ENCODE measurements at regions not wholly inside any gene's neighbourhood (a gene's known extent, or its start where the extent isn't known, plus 50 kb on each side); places are given as distances from the start of the nearest gene placed in this dataset.

DNA sequence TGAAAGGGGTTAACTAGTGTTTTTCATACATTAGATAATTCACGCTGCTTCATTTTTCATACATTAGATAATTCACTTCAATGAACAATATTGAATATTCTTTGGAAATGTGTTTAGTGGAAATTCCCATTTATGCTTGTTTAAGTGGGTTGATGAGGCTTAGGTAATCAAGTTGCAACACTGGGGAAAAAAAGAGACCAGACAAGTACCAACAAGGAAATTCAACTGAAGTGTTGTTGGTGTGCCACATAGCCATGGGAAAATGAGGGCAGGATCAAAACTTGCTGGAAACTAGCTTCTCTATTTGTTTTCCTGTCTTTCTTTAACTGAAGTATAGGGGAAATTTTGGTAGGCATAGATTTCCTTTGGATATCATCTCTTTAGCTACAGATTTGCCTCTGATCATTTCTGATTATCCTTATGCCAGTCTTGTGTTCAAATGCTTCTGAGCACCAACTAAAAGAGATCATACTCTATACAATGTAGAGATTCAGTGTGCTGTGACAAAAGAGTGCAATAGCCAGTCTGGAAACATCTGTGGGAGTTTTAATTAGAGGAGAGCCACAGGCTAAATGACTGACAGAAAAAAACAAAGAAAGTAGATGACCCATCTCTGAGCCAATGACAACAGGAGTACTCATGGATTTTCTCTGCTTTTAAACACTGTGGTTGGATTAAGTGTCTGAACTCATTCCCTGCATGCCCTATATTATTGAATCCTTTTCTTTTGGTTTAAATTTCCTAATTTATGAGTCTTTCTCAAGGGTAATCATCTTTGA is 67.6 kb upstream of the CTSC start:
- Histone ChIP-seq H3K9me1 (ENCODE audit: control insufficient read depth, insufficient read depth, low read length) (no peaks in the 10 kb centered on the region), H3K9ac (ENCODE audit: insufficient read depth in 1 of 2, low read depth in 2 of 2, low read length in 2 of 2) (no peak overlapping the region), H2AFZ (ENCODE audit: low read depth, low read length) (no peak overlapping the region), H3K27me3 (ENCODE audit: control insufficient read depth in 2 of 2, insufficient read depth in 2 of 2, low read length in 2 of 2) (no peaks in the 10 kb centered on the region), H3K36me3 (ENCODE audit: control insufficient read depth, insufficient read depth, low read length) (no peaks in the 10 kb centered on the region), H3K9me3 (replicated peaks; ENCODE audit: control insufficient read depth, insufficient read depth, low read depth, low read length) (no peaks in the 10 kb centered on the region), H3K4me2 (ENCODE audit: insufficient read depth, low read length) (no peak overlapping the region), H3K4me1 (replicated peaks in 1 of 2; ENCODE audit: control insufficient read depth in 2 of 2, insufficient read depth in 2 of 2, low read length in 2 of 2) (no peaks in the 10 kb centered on the region; a peak in 1 of 5 replicates), H3K27ac (ENCODE audit: extremely low read depth, low read depth, low read length) (no peak overlapping the region), H3K4me3 (no peak overlapping the region), H4K20me1 (replicated peaks; ENCODE audit: control insufficient read depth, insufficient read depth, low read length) (no peaks in the 10 kb centered on the region), H3K79me2 (ENCODE audit: control insufficient read depth, insufficient read depth, low read length) (no peaks in the 10 kb centered on the region)
- ChIA-PET POLR2A (interaction anchor here (1.1 kb wide), 1 partner anchor 9 kb away, joined by 3 read pairs; no protein-coding TSS in a partner anchor), CTCF (ENCODE audit: low intra/inter-chr PET ratio) (no interaction called here)
- FAIRE-seq (no peak), DNase-seq (ENCODE audit: extremely low read depth in 1 of 4, low spot score in 3 of 4) (no peak), ATAC-seq (no peak)
- intact Hi-C loops (cut with micrococcal nuclease), result no loop called here
- 60% methylated on average over 1 of the region's 1 CpG for WGBS (ENCODE audit: insufficient coverage, low coverage, missing lambda C conversion rate)
- in situ Hi-C loops (cut with MboI), result no loop called here
- no TSS peak for BruUV-seq (replicated peaks)
- TF ChIP-seq, protein P1, sequence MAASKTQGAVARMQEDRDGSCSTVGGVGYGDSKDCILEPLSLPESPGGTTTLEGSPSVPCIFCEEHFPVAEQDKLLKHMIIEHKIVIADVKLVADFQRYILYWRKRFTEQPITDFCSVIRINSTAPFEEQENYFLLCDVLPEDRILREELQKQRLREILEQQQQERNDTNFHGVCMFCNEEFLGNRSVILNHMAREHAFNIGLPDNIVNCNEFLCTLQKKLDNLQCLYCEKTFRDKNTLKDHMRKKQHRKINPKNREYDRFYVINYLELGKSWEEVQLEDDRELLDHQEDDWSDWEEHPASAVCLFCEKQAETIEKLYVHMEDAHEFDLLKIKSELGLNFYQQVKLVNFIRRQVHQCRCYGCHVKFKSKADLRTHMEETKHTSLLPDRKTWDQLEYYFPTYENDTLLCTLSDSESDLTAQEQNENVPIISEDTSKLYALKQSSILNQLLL (CRISPR knock-in tag; IDR thresholded peaks at IDR 0.05; ENCODE audit: borderline replicate concordance), result no peak
- no peak for TF ChIP-seq SAFB (IDR thresholded peaks at IDR 0.05; ENCODE audit: borderline replicate concordance, low read depth, low read length)
- no peak for TF ChIP-seq GATA2 (CRISPR knock-in tag; IDR thresholded peaks at IDR 0.05)
- TF ChIP-seq, protein P2, sequence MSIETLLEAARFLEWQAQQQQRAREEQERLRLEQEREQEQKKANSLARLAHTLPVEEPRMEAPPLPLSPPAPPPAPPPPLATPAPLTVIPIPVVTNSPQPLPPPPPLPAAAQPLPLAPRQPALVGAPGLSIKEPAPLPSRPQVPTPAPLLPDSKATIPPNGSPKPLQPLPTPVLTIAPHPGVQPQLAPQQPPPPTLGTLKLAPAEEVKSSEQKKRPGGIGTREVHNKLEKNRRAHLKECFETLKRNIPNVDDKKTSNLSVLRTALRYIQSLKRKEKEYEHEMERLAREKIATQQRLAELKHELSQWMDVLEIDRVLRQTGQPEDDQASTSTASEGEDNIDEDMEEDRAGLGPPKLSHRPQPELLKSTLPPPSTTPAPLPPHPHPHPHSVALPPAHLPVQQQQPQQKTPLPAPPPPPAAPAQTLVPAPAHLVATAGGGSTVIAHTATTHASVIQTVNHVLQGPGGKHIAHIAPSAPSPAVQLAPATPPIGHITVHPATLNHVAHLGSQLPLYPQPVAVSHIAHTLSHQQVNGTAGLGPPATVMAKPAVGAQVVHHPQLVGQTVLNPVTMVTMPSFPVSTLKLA (conservative IDR thresholded peaks at IDR 0.05), result no peak
- no peak for TF ChIP-seq CHD4 (IDR thresholded peaks at IDR 0.05; ENCODE audit: insufficient read depth, insufficient replicate concordance, low read depth, low read length, poor library complexity, severe bottlenecking)
- no peak for TF ChIP-seq ZNF282 (CRISPR knock-in tag; IDR thresholded peaks at IDR 0.05)
- TF ChIP-seq MBD2 (IDR thresholded peaks at IDR 0.05; ENCODE audit: borderline replicate concordance, low read depth), result no peak
- no peak for TF ChIP-seq EGR1 (conservative IDR thresholded peaks at IDR 0.05)
- TF ChIP-seq, protein P3, sequence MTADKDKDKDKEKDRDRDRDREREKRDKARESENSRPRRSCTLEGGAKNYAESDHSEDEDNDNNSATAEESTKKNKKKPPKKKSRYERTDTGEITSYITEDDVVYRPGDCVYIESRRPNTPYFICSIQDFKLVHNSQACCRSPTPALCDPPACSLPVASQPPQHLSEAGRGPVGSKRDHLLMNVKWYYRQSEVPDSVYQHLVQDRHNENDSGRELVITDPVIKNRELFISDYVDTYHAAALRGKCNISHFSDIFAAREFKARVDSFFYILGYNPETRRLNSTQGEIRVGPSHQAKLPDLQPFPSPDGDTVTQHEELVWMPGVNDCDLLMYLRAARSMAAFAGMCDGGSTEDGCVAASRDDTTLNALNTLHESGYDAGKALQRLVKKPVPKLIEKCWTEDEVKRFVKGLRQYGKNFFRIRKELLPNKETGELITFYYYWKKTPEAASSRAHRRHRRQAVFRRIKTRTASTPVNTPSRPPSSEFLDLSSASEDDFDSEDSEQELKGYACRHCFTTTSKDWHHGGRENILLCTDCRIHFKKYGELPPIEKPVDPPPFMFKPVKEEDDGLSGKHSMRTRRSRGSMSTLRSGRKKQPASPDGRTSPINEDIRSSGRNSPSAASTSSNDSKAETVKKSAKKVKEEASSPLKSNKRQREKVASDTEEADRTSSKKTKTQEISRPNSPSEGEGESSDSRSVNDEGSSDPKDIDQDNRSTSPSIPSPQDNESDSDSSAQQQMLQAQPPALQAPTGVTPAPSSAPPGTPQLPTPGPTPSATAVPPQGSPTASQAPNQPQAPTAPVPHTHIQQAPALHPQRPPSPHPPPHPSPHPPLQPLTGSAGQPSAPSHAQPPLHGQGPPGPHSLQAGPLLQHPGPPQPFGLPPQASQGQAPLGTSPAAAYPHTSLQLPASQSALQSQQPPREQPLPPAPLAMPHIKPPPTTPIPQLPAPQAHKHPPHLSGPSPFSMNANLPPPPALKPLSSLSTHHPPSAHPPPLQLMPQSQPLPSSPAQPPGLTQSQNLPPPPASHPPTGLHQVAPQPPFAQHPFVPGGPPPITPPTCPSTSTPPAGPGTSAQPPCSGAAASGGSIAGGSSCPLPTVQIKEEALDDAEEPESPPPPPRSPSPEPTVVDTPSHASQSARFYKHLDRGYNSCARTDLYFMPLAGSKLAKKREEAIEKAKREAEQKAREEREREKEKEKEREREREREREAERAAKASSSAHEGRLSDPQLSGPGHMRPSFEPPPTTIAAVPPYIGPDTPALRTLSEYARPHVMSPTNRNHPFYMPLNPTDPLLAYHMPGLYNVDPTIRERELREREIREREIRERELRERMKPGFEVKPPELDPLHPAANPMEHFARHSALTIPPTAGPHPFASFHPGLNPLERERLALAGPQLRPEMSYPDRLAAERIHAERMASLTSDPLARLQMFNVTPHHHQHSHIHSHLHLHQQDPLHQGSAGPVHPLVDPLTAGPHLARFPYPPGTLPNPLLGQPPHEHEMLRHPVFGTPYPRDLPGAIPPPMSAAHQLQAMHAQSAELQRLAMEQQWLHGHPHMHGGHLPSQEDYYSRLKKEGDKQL (CRISPR knock-in tag; IDR thresholded peaks at IDR 0.05; ENCODE audit: borderline replicate concordance), result no peak
- no peak for TF ChIP-seq CREM (IDR thresholded peaks at IDR 0.05; ENCODE audit: low read depth)
